Mammary epithelial cell (primary cell): ENCODE measurements at regions not wholly inside any gene's neighbourhood (a gene's known extent, or its start where the extent isn't known, plus 50 kb on each side); places are given as distances from the start of the nearest gene placed in this dataset.

ENCODE experiments used
- EZH2 ChIP-seq: IDR thresholded peaks from 2 replicates; pipeline ENCODE4 v1.6.1; 2012; ENCODE audit warnings: low read length, inconsistent platforms, borderline replicate concordance
- TF ChIP-seq, protein P1 (sequence below), 2 donors: IDR thresholded peaks in 1 of 2; conservative IDR thresholded peaks in 1 of 2; 2 replicates each; pipeline ENCODE4 v1.5.1; 2011 to 2012; ENCODE audit warnings: inconsistent platforms in 2 of 2, low read length in 2 of 2, mild to moderate bottlenecking in 2 of 2, control low read depth in 1 of 2, low read depth in 1 of 2; ENCODE audit not compliant: insufficient read depth in 1 of 2; ENCODE audit errors: extremely low read depth in 1 of 2

DNA sequence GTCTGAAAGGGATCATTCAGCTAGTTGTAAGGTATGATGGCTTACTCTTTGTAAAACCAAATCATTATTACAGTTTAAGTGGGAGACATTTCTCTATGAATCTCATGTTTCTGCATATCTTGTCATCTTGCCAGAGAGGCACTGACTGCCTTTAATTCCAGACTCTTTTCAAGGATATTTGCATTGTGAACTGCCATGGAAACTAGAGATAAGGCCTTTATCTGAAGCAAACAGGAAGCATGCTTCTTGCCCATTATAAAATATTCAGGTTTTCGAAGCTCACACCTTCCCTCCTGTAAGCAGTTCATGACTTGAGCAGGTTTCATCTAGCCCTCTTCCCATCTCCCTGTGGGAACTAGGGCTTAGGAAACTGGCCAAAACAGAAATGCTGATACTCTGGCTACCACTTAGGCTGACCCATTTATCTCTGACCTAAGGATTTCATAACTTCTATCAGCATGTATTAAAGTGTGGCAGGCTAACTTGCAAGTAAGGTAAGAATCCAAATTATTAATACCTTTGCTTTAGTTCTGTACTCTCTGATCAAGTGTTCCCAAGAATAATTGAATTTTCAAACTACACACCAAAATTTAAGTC is 326.6 kb upstream of the ALCAM start:
- TF ChIP-seq, protein P1, sequence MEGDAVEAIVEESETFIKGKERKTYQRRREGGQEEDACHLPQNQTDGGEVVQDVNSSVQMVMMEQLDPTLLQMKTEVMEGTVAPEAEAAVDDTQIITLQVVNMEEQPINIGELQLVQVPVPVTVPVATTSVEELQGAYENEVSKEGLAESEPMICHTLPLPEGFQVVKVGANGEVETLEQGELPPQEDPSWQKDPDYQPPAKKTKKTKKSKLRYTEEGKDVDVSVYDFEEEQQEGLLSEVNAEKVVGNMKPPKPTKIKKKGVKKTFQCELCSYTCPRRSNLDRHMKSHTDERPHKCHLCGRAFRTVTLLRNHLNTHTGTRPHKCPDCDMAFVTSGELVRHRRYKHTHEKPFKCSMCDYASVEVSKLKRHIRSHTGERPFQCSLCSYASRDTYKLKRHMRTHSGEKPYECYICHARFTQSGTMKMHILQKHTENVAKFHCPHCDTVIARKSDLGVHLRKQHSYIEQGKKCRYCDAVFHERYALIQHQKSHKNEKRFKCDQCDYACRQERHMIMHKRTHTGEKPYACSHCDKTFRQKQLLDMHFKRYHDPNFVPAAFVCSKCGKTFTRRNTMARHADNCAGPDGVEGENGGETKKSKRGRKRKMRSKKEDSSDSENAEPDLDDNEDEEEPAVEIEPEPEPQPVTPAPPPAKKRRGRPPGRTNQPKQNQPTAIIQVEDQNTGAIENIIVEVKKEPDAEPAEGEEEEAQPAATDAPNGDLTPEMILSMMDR (conservative IDR thresholded peaks at IDR 0.05 in 1 of 2, IDR thresholded peaks at IDR 0.05 in 1 of 2; ENCODE audit: extremely low read depth in 1 of 2, insufficient read depth in 1 of 2, low read depth in 1 of 2, low read length in 2 of 2): no peak
- TF ChIP-seq EZH2: no peak
